GM19023 (cell line): ENCODE measurements at regions not wholly inside any gene's neighbourhood (a gene's known extent, or its start where the extent isn't known, plus 50 kb on each side); places are given as distances from the start of the nearest gene placed in this dataset.
"Not testable (repeated sequence)": the region's sequence is repeated elsewhere in the genome, so short reads cannot be mapped to it uniquely, and the experiment has no call there.

ENCODE experiments used
- ATAC-seq: cut with Tn5 transposase; IDR thresholded peaks from one replicate; pipeline ENCODE4 v1.9.1; 2021; ENCODE audit warnings: mild to moderate bottlenecking, moderate library complexity; ENCODE audit not compliant: unreplicated experiment

- ATAC-seq: no peak
Observed at GRCh38 chr6:167707686-167708500, 118.8 kb upstream of the AFDN start.

GRCh38 chr6:167708501-167709094 is 118.1 kb upstream of the AFDN start:
- ATAC-seq: no peak

- ATAC-seq: no peak
Observed at GRCh38 chr6:167709196-167709595, 117.5 kb upstream of the AFDN start.

GRCh38 chr6:167709776-167710336 is 116.9 kb upstream of the AFDN start:
- not testable (repeated sequence) for ATAC-seq

GRCh38 chr6:167710363-167710920 is 116.3 kb upstream of the AFDN start:
- ATAC-seq: no peak

GRCh38 chr6:167711211-167711610 is 115.5 kb upstream of the AFDN start:
- ATAC-seq: no peak

- no peak for ATAC-seq
Observed at GRCh38 chr6:167711768-167712730, 114.7 kb upstream of the AFDN start.

GRCh38 chr6:167712731-167713475 is 113.8 kb upstream of the AFDN start:
- ATAC-seq: no peak

GRCh38 chr6:167714152-167714551 is 112.6 kb upstream of the AFDN start:
- ATAC-seq: no peak

GRCh38 chr6:167717455-167717854 is 109.3 kb upstream of the AFDN start:
- no peak for ATAC-seq

- no peak for ATAC-seq
Observed at GRCh38 chr6:167717867-167718266, 108.8 kb upstream of the AFDN start.

- no peak for ATAC-seq
Observed at GRCh38 chr6:167719920-167720319, 106.8 kb upstream of the AFDN start.

GRCh38 chr6:167720456-167721285 is 106.0 kb upstream of the AFDN start:
- no peak for ATAC-seq

- no peak for ATAC-seq
Observed at GRCh38 chr6:167721291-167721690, 105.4 kb upstream of the AFDN start.

GRCh38 chr6:167722634-167723309 is 103.9 kb upstream of the AFDN start:
- no peak for ATAC-seq

GRCh38 chr6:167726043-167726621 is 100.6 kb upstream of the AFDN start:
- ATAC-seq: no peak

GRCh38 chr6:167730441-167730840 is 96.3 kb upstream of the AFDN start:
- no peak for ATAC-seq

- ATAC-seq: no peak
Observed at GRCh38 chr6:167731216-167731615, 95.5 kb upstream of the AFDN start.
